Liver (tissue), 8 donors: ENCODE measurements at regions not wholly inside any gene's neighbourhood (a gene's known extent, or its start where the extent isn't known, plus 50 kb on each side); places are given as distances from the start of the nearest gene placed in this dataset.

Experiments
- DNase-seq: peaks from one replicate; pipeline ENCODE4 v3.0.0-alpha.2; 2017; ENCODE audit warnings: low spot score
- H3K27ac ChIP-seq, 2 donors: one replicate each; pipeline ENCODE4 v1.7.0; 2013; ENCODE audit warnings: inconsistent platforms in 2 of 2, low read length in 2 of 2, control low read depth in 1 of 2, low read depth in 1 of 2, mild to moderate bottlenecking in 1 of 2
- H3K27me3 ChIP-seq, 4 donors: one replicate each; pipeline versions ENCODE4 v1.6.1 to v1.7.0; 2013; ENCODE audit warnings: low read length in 3 of 4, inconsistent platforms in 1 of 4, mild to moderate bottlenecking in 1 of 4, moderate library complexity in 1 of 4; ENCODE audit not compliant: control insufficient read depth in 4 of 4, insufficient read depth in 4 of 4
- H3K36me3 ChIP-seq, 4 donors: one replicate each; pipeline versions ENCODE4 v1.6.1 to v1.7.0; 2013; ENCODE audit warnings: low read length in 3 of 4, mild to moderate bottlenecking in 3 of 4, low read depth in 1 of 4, moderate library complexity in 1 of 4; ENCODE audit not compliant: control insufficient read depth in 4 of 4, insufficient read depth in 3 of 4
- H3K4me1 ChIP-seq, 4 donors: one replicate each; pipeline versions ENCODE4 v1.6.1 to v1.7.0; 2013; ENCODE audit warnings: low read length in 3 of 4, mild to moderate bottlenecking in 3 of 4, moderate library complexity in 1 of 4; ENCODE audit not compliant: control insufficient read depth in 4 of 4, insufficient read depth in 4 of 4
- H3K4me3 ChIP-seq, 3 donors: one replicate each; pipeline versions ENCODE4 v1.6.1 to v1.7.0; 2013; ENCODE audit warnings: low read length in 3 of 3, control low read depth in 1 of 3, low read depth in 1 of 3, mild to moderate bottlenecking in 1 of 3
- H3K9ac ChIP-seq, 2 donors: one replicate each; pipeline ENCODE4 v1.7.0; 2013; ENCODE audit warnings: low read length in 2 of 2, mild to moderate bottlenecking in 2 of 2, moderate library complexity in 2 of 2, control low read depth in 1 of 2, low read depth in 1 of 2
- H3K9me3 ChIP-seq, 4 donors: one replicate each; pipeline versions ENCODE4 v1.6.1 to v1.7.0; 2013; ENCODE audit warnings: low read length in 3 of 4; ENCODE audit not compliant: control insufficient read depth in 4 of 4
- EGR1 ChIP-seq, 2 donors: IDR thresholded peaks; 2 replicates each; pipeline ENCODE4 v1.6.1; 2016 to 2018; ENCODE audit warnings: antibody characterized with exemption in 2 of 2, low read depth in 2 of 2
- FOXA1 ChIP-seq: IDR thresholded peaks from 2 replicates; pipeline ENCODE4 v1.6.1; 2016; ENCODE audit warnings: antibody characterized with exemption
- FOXA2 ChIP-seq: IDR thresholded peaks from 2 replicates; pipeline ENCODE4 v1.6.1; 2016; ENCODE audit warnings: antibody characterized with exemption
- GABPA ChIP-seq, 2 donors: IDR thresholded peaks in 1 of 2; conservative IDR thresholded peaks in 1 of 2; 2 replicates each; pipeline ENCODE4 v1.6.1; 2016; ENCODE audit warnings: antibody characterized with exemption in 2 of 2, mild to moderate bottlenecking in 1 of 2, moderate library complexity in 1 of 2
- HNF4A ChIP-seq, 2 donors: conservative IDR thresholded peaks; 2 replicates each; pipeline ENCODE4 v1.6.1; 2016; ENCODE audit warnings: antibody characterized with exemption in 2 of 2, mild to moderate bottlenecking in 2 of 2
- HNF4G ChIP-seq: IDR thresholded peaks from 2 replicates; pipeline ENCODE4 v1.6.1; 2016; ENCODE audit warnings: antibody characterized with exemption
- JUND ChIP-seq, 2 donors: IDR thresholded peaks; 2 replicates each; pipeline ENCODE4 v1.6.1; 2016; ENCODE audit warnings: antibody characterized with exemption in 2 of 2
- NR2F2 ChIP-seq: IDR thresholded peaks from 2 replicates; pipeline ENCODE4 v1.6.1; 2016; ENCODE audit warnings: antibody characterized with exemption
- RAD21 ChIP-seq, 2 donors: IDR thresholded peaks; 2 replicates each; pipeline ENCODE4 v1.6.1; 2016; ENCODE audit warnings: antibody characterized with exemption in 2 of 2, mild to moderate bottlenecking in 2 of 2
- RXRA ChIP-seq, 2 donors: IDR thresholded peaks; 2 replicates each; pipeline ENCODE4 v1.6.1; 2017 to 2018; ENCODE audit warnings: antibody characterized with exemption in 2 of 2, mild to moderate bottlenecking in 1 of 2
- SP1 ChIP-seq: IDR thresholded peaks from 2 replicates; pipeline ENCODE4 v1.6.1; 2018; ENCODE audit warnings: antibody characterized with exemption, mild to moderate bottlenecking
- TAF1 ChIP-seq: conservative IDR thresholded peaks from 2 replicates; pipeline ENCODE4 v1.6.1; 2016; ENCODE audit warnings: antibody characterized with exemption, mild to moderate bottlenecking
- YY1 ChIP-seq: IDR thresholded peaks from 2 replicates; pipeline ENCODE4 v1.6.1; 2016; ENCODE audit warnings: antibody characterized with exemption, mild to moderate bottlenecking
- WGBS: extraction: QIAGEN DNeasy Blood & Tissue Kit; methylation state at CpG from one replicate; pipeline ENCODE4 v1.1.7; 2013; 5-methylcytosine and 5-hydroxymethylcytosine counted together
- TF ChIP-seq, protein P1 (sequence below): IDR thresholded peaks from 2 replicates; pipeline ENCODE4 v1.6.1; 2016; ENCODE audit warnings: antibody characterized with exemption, mild to moderate bottlenecking
- TF ChIP-seq, protein P2 (sequence below): IDR thresholded peaks from 2 replicates; pipeline ENCODE4 v1.6.1; 2016; ENCODE audit warnings: antibody characterized with exemption
- TF ChIP-seq, protein P3 (sequence below): IDR thresholded peaks from 2 replicates; pipeline ENCODE4 v1.6.1; 2016; ENCODE audit warnings: antibody characterized with exemption
- TF ChIP-seq, protein P4 (sequence below): fragments of 150-350 bp; IDR thresholded peaks from 2 replicates; pipeline ENCODE4 v1.5.1; 2017; ENCODE audit warnings: improper control_type of control experiment, low read depth, low read length; ENCODE audit not compliant: missing input control
- TF ChIP-seq, protein P5 (sequence below): IDR thresholded peaks from 2 replicates; pipeline ENCODE4 v1.6.1; 2016; ENCODE audit warnings: antibody characterized with exemption
- donor health status: healthy.
- donor health status: healthy.
- donor health status: healthy.
- donor health status: healthy.
- donor health status: healthy.

DNA sequence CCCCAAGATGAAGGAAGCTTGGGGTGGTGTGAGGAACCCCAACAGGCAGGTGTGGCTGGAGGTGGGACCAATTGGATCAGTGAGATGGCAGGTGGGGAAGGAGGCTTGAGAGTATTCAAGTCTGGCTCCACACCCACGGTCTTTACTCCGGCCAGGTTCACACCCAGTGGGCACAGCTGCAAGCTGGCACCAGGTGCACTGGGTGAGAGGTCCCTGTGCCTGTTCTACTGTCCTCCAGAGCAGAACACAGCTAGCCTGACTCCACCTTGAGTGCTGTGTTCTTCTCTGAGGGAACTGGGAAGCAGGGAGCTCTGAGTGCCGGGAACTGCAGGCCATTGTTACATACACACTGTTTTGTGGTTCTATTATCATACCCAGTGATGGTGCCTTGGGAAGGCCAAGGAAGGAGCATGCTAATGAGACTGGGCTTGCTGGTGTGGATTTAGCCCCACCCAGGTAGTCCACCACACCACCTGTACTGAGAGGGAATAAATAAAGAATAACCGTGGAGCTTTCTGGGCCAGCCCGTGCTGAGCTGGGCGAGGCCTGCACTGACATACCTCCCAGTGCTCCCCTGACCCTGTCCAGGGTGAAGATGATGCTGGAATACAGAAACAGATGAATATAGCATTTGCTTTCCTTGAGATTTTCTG, 93.4 kb downstream of the ABHD5 start:
- Histone ChIP-seq H3K4me3 (no peak overlapping the region), H3K4me1 (no peaks in the 10 kb centered on the region), H3K27me3 (peaks cover 0 to 2% (median 0%) of the 10 kb centered on the region in 4 donors), H3K9me3 (no peaks in the 10 kb centered on the region), H3K27ac (no peak overlapping the region), H3K9ac (no peak overlapping the region), H3K36me3 (no peaks in the 10 kb centered on the region)
- no peak for TF ChIP-seq TAF1
- TF ChIP-seq, protein P1, sequence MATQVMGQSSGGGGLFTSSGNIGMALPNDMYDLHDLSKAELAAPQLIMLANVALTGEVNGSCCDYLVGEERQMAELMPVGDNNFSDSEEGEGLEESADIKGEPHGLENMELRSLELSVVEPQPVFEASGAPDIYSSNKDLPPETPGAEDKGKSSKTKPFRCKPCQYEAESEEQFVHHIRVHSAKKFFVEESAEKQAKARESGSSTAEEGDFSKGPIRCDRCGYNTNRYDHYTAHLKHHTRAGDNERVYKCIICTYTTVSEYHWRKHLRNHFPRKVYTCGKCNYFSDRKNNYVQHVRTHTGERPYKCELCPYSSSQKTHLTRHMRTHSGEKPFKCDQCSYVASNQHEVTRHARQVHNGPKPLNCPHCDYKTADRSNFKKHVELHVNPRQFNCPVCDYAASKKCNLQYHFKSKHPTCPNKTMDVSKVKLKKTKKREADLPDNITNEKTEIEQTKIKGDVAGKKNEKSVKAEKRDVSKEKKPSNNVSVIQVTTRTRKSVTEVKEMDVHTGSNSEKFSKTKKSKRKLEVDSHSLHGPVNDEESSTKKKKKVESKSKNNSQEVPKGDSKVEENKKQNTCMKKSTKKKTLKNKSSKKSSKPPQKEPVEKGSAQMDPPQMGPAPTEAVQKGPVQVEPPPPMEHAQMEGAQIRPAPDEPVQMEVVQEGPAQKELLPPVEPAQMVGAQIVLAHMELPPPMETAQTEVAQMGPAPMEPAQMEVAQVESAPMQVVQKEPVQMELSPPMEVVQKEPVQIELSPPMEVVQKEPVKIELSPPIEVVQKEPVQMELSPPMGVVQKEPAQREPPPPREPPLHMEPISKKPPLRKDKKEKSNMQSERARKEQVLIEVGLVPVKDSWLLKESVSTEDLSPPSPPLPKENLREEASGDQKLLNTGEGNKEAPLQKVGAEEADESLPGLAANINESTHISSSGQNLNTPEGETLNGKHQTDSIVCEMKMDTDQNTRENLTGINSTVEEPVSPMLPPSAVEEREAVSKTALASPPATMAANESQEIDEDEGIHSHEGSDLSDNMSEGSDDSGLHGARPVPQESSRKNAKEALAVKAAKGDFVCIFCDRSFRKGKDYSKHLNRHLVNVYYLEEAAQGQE = no peak
- TF ChIP-seq, protein P2, sequence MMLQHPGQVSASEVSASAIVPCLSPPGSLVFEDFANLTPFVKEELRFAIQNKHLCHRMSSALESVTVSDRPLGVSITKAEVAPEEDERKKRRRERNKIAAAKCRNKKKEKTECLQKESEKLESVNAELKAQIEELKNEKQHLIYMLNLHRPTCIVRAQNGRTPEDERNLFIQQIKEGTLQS = no peak
- no peak for TF ChIP-seq FOXA2
- WGBS = 87% methylated on average over 6 of the region's 6 CpGs
- DNase-seq = no peak

DNA sequence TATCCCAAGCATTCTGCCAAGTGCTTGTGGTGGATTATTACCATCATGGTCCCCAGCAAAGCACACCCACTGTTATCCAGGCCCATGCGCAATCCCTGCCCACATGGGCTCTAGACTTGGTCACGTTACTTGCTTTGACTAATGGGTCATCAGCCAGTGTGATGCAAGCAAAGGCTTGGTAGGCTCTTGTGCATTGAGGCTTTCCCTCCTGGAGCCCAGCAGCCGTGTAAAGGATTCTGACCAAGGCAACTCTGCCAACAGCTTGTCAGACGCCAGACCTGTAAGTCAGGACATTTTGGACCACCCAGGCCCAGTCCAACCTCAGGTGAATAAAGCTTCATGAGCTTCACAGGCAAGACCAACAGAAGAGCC, 93.9 kb downstream of the ABHD5 start:
- no peak for DNase-seq
- no peak overlapping the region for H3K4me3 ChIP-seq
- TF ChIP-seq, protein P3, sequence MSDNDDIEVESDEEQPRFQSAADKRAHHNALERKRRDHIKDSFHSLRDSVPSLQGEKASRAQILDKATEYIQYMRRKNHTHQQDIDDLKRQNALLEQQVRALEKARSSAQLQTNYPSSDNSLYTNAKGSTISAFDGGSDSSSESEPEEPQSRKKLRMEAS = no peak
- TF ChIP-seq, protein P4, sequence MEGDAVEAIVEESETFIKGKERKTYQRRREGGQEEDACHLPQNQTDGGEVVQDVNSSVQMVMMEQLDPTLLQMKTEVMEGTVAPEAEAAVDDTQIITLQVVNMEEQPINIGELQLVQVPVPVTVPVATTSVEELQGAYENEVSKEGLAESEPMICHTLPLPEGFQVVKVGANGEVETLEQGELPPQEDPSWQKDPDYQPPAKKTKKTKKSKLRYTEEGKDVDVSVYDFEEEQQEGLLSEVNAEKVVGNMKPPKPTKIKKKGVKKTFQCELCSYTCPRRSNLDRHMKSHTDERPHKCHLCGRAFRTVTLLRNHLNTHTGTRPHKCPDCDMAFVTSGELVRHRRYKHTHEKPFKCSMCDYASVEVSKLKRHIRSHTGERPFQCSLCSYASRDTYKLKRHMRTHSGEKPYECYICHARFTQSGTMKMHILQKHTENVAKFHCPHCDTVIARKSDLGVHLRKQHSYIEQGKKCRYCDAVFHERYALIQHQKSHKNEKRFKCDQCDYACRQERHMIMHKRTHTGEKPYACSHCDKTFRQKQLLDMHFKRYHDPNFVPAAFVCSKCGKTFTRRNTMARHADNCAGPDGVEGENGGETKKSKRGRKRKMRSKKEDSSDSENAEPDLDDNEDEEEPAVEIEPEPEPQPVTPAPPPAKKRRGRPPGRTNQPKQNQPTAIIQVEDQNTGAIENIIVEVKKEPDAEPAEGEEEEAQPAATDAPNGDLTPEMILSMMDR = no peak
- TF ChIP-seq HNF4G (no peak), JUND (IDR thresholded peaks at IDR 0.05) (no peak), RAD21 (IDR thresholded peaks at IDR 0.05) (no peak), NR2F2 (no peak), FOXA2 (no peak), YY1 (no peak), GABPA (IDR thresholded peaks at IDR 0.05 in 1 of 2, conservative IDR thresholded peaks at IDR 0.05 in 1 of 2) (no peak), HNF4A (conservative IDR thresholded peaks at IDR 0.05) (no peak), TAF1 (no peak), SP1 (no peak), EGR1 (IDR thresholded peaks at IDR 0.05; ENCODE audit: low read depth in 2 of 2) (no peak), RXRA (IDR thresholded peaks at IDR 0.05) (no peak), FOXA1 (no peak)
- TF ChIP-seq, protein P1 = no peak
- TF ChIP-seq, protein P5, sequence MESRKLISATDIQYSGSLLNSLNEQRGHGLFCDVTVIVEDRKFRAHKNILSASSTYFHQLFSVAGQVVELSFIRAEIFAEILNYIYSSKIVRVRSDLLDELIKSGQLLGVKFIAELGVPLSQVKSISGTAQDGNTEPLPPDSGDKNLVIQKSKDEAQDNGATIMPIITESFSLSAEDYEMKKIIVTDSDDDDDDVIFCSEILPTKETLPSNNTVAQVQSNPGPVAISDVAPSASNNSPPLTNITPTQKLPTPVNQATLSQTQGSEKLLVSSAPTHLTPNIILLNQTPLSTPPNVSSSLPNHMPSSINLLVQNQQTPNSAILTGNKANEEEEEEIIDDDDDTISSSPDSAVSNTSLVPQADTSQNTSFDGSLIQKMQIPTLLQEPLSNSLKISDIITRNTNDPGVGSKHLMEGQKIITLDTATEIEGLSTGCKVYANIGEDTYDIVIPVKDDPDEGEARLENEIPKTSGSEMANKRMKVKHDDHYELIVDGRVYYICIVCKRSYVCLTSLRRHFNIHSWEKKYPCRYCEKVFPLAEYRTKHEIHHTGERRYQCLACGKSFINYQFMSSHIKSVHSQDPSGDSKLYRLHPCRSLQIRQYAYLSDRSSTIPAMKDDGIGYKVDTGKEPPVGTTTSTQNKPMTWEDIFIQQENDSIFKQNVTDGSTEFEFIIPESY = no peak
- TF ChIP-seq, protein P2 = no peak
- no peak overlapping the region for H3K9ac ChIP-seq
- peaks cover 0 to 2% (median 0%) of the 10 kb centered on the region in 4 donors for H3K27me3 ChIP-seq
- no peaks in the 10 kb centered on the region for H3K36me3 ChIP-seq
- no peaks in the 10 kb centered on the region for H3K4me1 ChIP-seq
- WGBS = 62% methylated on average over 4 of the region's 4 CpGs
- no peaks in the 10 kb centered on the region for H3K9me3 ChIP-seq
- H3K27ac ChIP-seq = no peak overlapping the region
